ENCODE measurements at regions not wholly inside any gene's neighbourhood (a gene's known extent, or its start where the extent isn't known, plus 50 kb on each side); places are given as distances from the start of the nearest gene placed in this dataset.
"Not testable (repeated sequence)": the region's sequence is repeated elsewhere in the genome, so short reads cannot be mapped to it uniquely, and the experiment has no call there.

- no peak overlapping the region for H3K4me3 ChIP-seq (replicated peaks; ENCODE audit: insufficient read depth, low read length)
- H3K27me3 ChIP-seq (ENCODE audit: insufficient read depth, poor library complexity, severe bottlenecking), result no peaks in the 10 kb centered on the region
- TF ChIP-seq REST (IDR thresholded peaks at IDR 0.05; ENCODE audit: insufficient replicate concordance, low read depth) (no peak), GABPA (IDR thresholded peaks at IDR 0.05; ENCODE audit: low read depth) (no peak), CTCF (IDR thresholded peaks at IDR 0.05; ENCODE audit: insufficient read depth, low read length) (no peak), SPI1 (IDR thresholded peaks at IDR 0.05; ENCODE audit: borderline replicate concordance, low read depth) (no peak), POLR2AphosphoS5 (IDR thresholded peaks at IDR 0.05; ENCODE audit: low read depth) (no peak)
- H3K27ac ChIP-seq (replicated peaks), result no peak overlapping the region
- no peak for DNase-seq (ENCODE audit: low read depth in 1 of 2, low spot score in 1 of 2)
These were observed 89.8 kb upstream of the PRKD1 start for GRCh38 chr14:30017370-30017993.

GRCh38 chr14:30020271-30020670 lies 92.6 kb upstream of the PRKD1 start:
- TF ChIP-seq POLR2AphosphoS5 (IDR thresholded peaks at IDR 0.05; ENCODE audit: low read depth) (no peak), REST (IDR thresholded peaks at IDR 0.05; ENCODE audit: insufficient replicate concordance, low read depth) (no peak), SPI1 (IDR thresholded peaks at IDR 0.05; ENCODE audit: borderline replicate concordance, low read depth) (no peak), GABPA (IDR thresholded peaks at IDR 0.05; ENCODE audit: low read depth) (no peak), CTCF (IDR thresholded peaks at IDR 0.05; ENCODE audit: insufficient read depth, low read length) (no peak)
- no peak for DNase-seq (ENCODE audit: low read depth in 1 of 2, low spot score in 1 of 2)
- no peaks in the 10 kb centered on the region for H3K27me3 ChIP-seq (ENCODE audit: insufficient read depth, poor library complexity, severe bottlenecking)
- H3K4me3 ChIP-seq (replicated peaks; ENCODE audit: insufficient read depth, low read length), result no peak overlapping the region
- H3K27ac ChIP-seq (replicated peaks), result no peak overlapping the region

GRCh38 chr14:30020687-30021086 lies 93.0 kb upstream of the PRKD1 start:
- H3K4me3 ChIP-seq (replicated peaks; ENCODE audit: insufficient read depth, low read length), result no peak overlapping the region

GRCh38 chr14:30023350-30023749 lies 95.7 kb upstream of the PRKD1 start:
- H3K4me3 ChIP-seq (replicated peaks; ENCODE audit: insufficient read depth, low read length); H3K27me3 ChIP-seq (ENCODE audit: insufficient read depth, poor library complexity, severe bottlenecking); H3K27ac ChIP-seq (replicated peaks); DNase-seq (ENCODE audit: low read depth in 1 of 2, low spot score in 1 of 2): not testable (repeated sequence)

More at GRCh38 chr14:30020687-30021086, 93.0 kb upstream of the PRKD1 start:
- TF ChIP-seq GABPA (IDR thresholded peaks at IDR 0.05; ENCODE audit: low read depth) (no peak), REST (IDR thresholded peaks at IDR 0.05; ENCODE audit: insufficient replicate concordance, low read depth) (no peak)
- no peak overlapping the region for H3K27ac ChIP-seq (replicated peaks)
- no peak for DNase-seq (ENCODE audit: low read depth in 1 of 2, low spot score in 1 of 2)
- H3K27me3 ChIP-seq (ENCODE audit: insufficient read depth, poor library complexity, severe bottlenecking), result no peaks in the 10 kb centered on the region

Measured in HL-60 (cell line).